HUES6 (cell line): ENCODE measurements at regions not wholly inside any gene's neighbourhood (a gene's known extent, or its start where the extent isn't known, plus 50 kb on each side); places are given as distances from the start of the nearest gene placed in this dataset.

Source experiments
- H3K27ac ChIP-seq: 2 replicates; pipeline ENCODE4 v1.7.0; 2013; ENCODE audit warnings: low read depth, mild to moderate bottlenecking, low read length, inconsistent platforms
- H3K27me3 ChIP-seq: 2 replicates; pipeline ENCODE4 v1.6.1; 2013; ENCODE audit warnings: low read length; ENCODE audit not compliant: control insufficient read depth, insufficient read depth
- H3K36me3 ChIP-seq: 2 replicates; pipeline ENCODE4 v1.6.1; 2013; ENCODE audit warnings: low read length; ENCODE audit not compliant: control insufficient read depth, insufficient read depth
- H3K4me1 ChIP-seq: 2 replicates; pipeline ENCODE4 v1.6.1; 2013; ENCODE audit warnings: low read length; ENCODE audit not compliant: control insufficient read depth, insufficient read depth
- H3K4me3 ChIP-seq: 2 replicates; pipeline ENCODE4 v1.5.1; 2013; ENCODE audit warnings: low read depth, low read length
- H3K9ac ChIP-seq: one replicate; pipeline ENCODE4 v1.6.1; 2013; ENCODE audit warnings: mild to moderate bottlenecking, low read length
- H3K9me3 ChIP-seq: 2 replicates; pipeline ENCODE4 v1.6.1; 2013; ENCODE audit warnings: low read depth, low read length; ENCODE audit not compliant: control insufficient read depth, insufficient read depth

GRCh38 chr3:107443461-107443860, 66.2 kb downstream of the CCDC54 start:
- no peak overlapping the region for H3K9ac ChIP-seq
- H3K27ac ChIP-seq: no peak overlapping the region
- no peaks in the 10 kb centered on the region for H3K27me3 ChIP-seq
- H3K9me3 ChIP-seq: no peaks in the 10 kb centered on the region
- H3K36me3 ChIP-seq: no peaks in the 10 kb centered on the region
- peaks cover 9% of the 10 kb centered on the region for H3K4me1 ChIP-seq
- no peak overlapping the region for H3K4me3 ChIP-seq

GRCh38 chr3:107446706-107447105, 69.5 kb downstream of the CCDC54 start:
- H3K27me3 ChIP-seq: no peaks in the 10 kb centered on the region
- peaks cover 3% of the 10 kb centered on the region for H3K4me1 ChIP-seq
- H3K9ac ChIP-seq: no peak overlapping the region
- no peaks in the 10 kb centered on the region for H3K36me3 ChIP-seq
- no peak overlapping the region for H3K27ac ChIP-seq
- no peak overlapping the region for H3K4me3 ChIP-seq
- no peaks in the 10 kb centered on the region for H3K9me3 ChIP-seq

GRCh38 chr3:107450254-107450893, 72.4 kb upstream of the BBX start:
- H3K27me3 ChIP-seq: no peaks in the 10 kb centered on the region
- no peaks in the 10 kb centered on the region for H3K36me3 ChIP-seq
- H3K4me1 ChIP-seq: no peaks in the 10 kb centered on the region
- no peaks in the 10 kb centered on the region for H3K9me3 ChIP-seq
- H3K9ac ChIP-seq: no peak overlapping the region
- no peak overlapping the region for H3K27ac ChIP-seq
- H3K4me3 ChIP-seq: no peak overlapping the region

- H3K4me3 ChIP-seq: no peak overlapping the region
- no peaks in the 10 kb centered on the region for H3K27me3 ChIP-seq
- no peaks in the 10 kb centered on the region for H3K9me3 ChIP-seq
- H3K27ac ChIP-seq: no peak overlapping the region
- no peaks in the 10 kb centered on the region for H3K36me3 ChIP-seq
- no peaks in the 10 kb centered on the region for H3K4me1 ChIP-seq
- no peak overlapping the region for H3K9ac ChIP-seq
Measured at GRCh38 chr3:107452436-107452835, 70.3 kb upstream of the BBX start.

DNA sequence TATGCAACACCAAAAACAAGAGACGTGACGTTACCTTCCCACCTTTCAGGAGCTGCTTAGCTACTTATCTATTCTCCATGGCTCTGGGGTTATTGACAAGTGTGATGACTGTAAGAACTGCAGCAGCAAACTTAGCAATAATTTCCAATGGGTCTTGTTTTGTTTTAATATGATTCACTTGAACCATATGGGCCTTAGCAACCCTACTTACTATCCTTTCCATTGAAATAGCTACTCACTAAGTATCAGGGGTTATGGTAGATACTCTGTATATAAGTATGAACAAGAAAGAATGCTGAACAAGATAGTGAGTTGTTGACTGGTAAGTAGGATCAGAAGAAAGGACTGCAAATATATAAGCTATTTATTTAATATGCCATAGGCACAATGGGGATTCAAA, 69.3 kb upstream of the BBX start:
- no peak overlapping the region for H3K27ac ChIP-seq
- no peaks in the 10 kb centered on the region for H3K36me3 ChIP-seq
- H3K27me3 ChIP-seq: no peaks in the 10 kb centered on the region
- no peaks in the 10 kb centered on the region for H3K4me1 ChIP-seq
- H3K9me3 ChIP-seq: no peaks in the 10 kb centered on the region
- H3K9ac ChIP-seq: no peak overlapping the region
- H3K4me3 ChIP-seq: no peak overlapping the region

DNA sequence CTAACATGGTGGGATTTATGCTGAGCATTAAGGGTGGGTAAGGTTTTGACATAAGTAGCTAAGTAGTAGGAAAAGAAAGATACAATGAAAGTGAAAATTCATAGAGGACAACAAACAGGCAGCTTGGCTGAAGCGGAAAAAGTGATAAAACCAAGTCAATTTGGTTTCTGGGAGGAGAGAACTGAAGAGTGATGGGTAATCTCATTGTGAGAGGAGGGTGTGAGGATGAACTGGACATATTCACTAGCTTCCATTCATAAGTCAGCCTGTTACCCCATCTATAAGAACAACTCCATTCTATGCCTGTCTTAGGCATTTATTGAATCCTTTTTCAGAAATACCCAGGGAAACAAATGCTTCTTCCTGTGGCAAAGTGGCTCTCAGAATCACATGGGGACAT, 67.1 kb upstream of the BBX start:
- Histone ChIP-seq H3K36me3 (no peaks in the 10 kb centered on the region), H3K9me3 (no peaks in the 10 kb centered on the region), H3K27ac (no peak overlapping the region), H3K27me3 (no peaks in the 10 kb centered on the region), H3K4me1 (no peaks in the 10 kb centered on the region), H3K4me3 (no peak overlapping the region), H3K9ac (no peak overlapping the region)

GRCh38 chr3:107456501-107456900, 66.3 kb upstream of the BBX start:
- H3K9me3 ChIP-seq: no peaks in the 10 kb centered on the region
- H3K27me3 ChIP-seq: no peaks in the 10 kb centered on the region
- peaks cover 1% of the 10 kb centered on the region; the same call in 1 of the 2 replicates for H3K4me1 ChIP-seq
- H3K27ac ChIP-seq: no peak overlapping the region
- no peaks in the 10 kb centered on the region for H3K36me3 ChIP-seq
- no peak overlapping the region for H3K9ac ChIP-seq
- no peak overlapping the region for H3K4me3 ChIP-seq

DNA sequence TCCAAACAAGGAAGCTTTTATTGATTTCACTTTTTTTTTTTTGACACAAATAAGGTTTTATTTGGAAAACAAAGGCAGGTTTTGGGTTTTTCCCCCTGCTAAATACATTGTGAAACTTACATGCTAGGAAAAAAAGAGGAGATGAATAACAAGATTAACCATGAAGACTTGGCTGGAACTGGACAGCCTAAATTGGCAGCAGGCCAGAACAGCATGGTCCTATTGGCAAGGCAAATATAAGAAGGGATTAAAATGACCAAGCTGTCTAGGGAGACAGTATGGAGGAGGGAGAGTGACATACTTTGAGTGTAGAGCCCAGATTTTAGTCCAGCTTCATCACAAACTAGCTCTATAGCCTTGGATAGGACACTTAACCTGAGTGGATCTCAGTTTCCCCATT, 63.9 kb upstream of the BBX start:
- H3K9ac ChIP-seq: no peak overlapping the region
- peaks cover 8% of the 10 kb centered on the region; the same call in 1 of the 2 replicates for H3K4me1 ChIP-seq
- no peaks in the 10 kb centered on the region for H3K9me3 ChIP-seq
- no peaks in the 10 kb centered on the region for H3K27me3 ChIP-seq
- H3K4me3 ChIP-seq: no peak overlapping the region
- no peak overlapping the region for H3K27ac ChIP-seq
- H3K36me3 ChIP-seq: no peaks in the 10 kb centered on the region

GRCh38 chr3:107461721-107462120, 61.0 kb upstream of the BBX start:
- Histone ChIP-seq H3K9me3 (no peaks in the 10 kb centered on the region), H3K4me3 (no peak overlapping the region), H3K4me1 (peaks cover 8% of the 10 kb centered on the region; the same call in 1 of the 2 replicates), H3K27me3 (no peaks in the 10 kb centered on the region), H3K27ac (no peak overlapping the region), H3K9ac (no peak overlapping the region), H3K36me3 (no peaks in the 10 kb centered on the region)

DNA sequence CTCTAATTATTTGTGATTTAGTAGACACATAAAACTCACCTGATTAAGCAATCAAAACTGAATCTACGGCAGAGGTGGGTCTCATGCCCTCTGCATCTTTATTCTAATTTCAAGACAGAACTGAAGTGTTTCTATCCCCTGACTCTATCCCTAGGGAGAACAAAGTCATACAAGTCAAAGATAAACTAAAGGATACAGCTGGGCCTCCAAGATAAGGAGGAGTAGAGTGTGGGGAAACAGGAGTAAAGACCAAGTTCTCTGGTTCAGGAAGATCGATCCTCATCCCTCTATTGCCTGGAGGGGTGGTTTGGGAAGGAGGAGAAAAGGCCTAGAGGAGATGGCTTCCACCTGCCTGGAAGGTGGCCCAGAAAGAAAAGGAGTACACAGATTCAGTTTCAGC, 58.7 kb upstream of the BBX start:
- H3K27me3 ChIP-seq: no peaks in the 10 kb centered on the region
- no peaks in the 10 kb centered on the region for H3K9me3 ChIP-seq
- H3K36me3 ChIP-seq: no peaks in the 10 kb centered on the region
- H3K4me1 ChIP-seq: peaks cover 14% of the 10 kb centered on the region
- H3K27ac ChIP-seq: no peak overlapping the region
- H3K4me3 ChIP-seq: no peak overlapping the region
- no peak overlapping the region for H3K9ac ChIP-seq

DNA sequence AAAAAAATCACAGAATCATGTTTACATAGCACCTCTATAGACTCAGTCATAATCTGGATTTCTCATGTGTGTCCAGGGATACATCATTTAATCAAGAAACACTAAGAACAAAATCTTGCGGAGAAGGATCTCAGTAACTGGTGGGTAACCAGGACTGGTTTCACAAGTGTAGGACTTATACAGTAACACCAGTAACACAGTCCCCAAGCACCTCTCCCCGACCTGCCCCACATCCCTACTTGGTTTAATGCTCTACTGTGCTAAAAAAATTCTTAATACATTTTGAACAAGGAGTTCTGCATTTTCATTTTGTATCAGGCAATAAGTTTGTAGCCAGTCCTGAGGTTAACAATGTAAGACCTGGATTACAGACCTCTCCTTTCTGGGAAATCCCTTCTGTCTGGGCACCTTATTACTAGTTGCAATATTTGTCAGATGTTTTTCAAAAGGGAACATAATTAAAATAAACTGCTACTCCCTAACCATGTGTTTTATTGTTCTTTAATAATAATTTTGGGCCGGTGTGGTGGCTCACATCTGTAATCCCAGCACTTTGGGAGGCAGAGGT, 57.6 kb upstream of the BBX start:
- no peaks in the 10 kb centered on the region for H3K36me3 ChIP-seq
- peaks cover 17% of the 10 kb centered on the region for H3K4me1 ChIP-seq
- H3K27ac ChIP-seq: no peak overlapping the region
- no peak overlapping the region for H3K4me3 ChIP-seq
- H3K9me3 ChIP-seq: no peaks in the 10 kb centered on the region
- H3K9ac ChIP-seq: no peak overlapping the region
- H3K27me3 ChIP-seq: no peaks in the 10 kb centered on the region
